ENCODE measurements at regions not wholly inside any gene's neighbourhood (a gene's known extent, or its start where the extent isn't known, plus 50 kb on each side); places are given as distances from the start of the nearest gene placed in this dataset.

GRCh38 chr11:104584823-104585222, 313.4 kb downstream of the CASP12 start:
- no peak overlapping the region for H3K9ac ChIP-seq (ENCODE audit: control insufficient read depth, extremely low read depth, insufficient read depth, low read length)

GRCh38 chr11:104583857-104584256, 314.4 kb downstream of the CASP12 start:
- no peak for FAIRE-seq
- Histone ChIP-seq H3K9me3 (ENCODE audit: control insufficient read depth, low read depth, low read length) (no peaks in the 10 kb centered on the region), H2AFZ (ENCODE audit: control insufficient read depth, low read length) (no peak overlapping the region), H3K27me3 (ENCODE audit: control insufficient read depth, extremely low read depth, insufficient read depth, low read length) (no peaks in the 10 kb centered on the region), H3K4me2 (ENCODE audit: control insufficient read depth, extremely low read depth, insufficient read depth, low read depth, low read length) (no peak overlapping the region), H3K9me1 (ENCODE audit: control insufficient read depth, extremely low read depth, insufficient read depth, low read length) (no peaks in the 10 kb centered on the region), H3K36me3 (ENCODE audit: control insufficient read depth in 2 of 2, extremely low read depth in 1 of 2, insufficient read depth in 2 of 2, low read length in 2 of 2) (no peaks in the 10 kb centered on the region), H3K27ac (ENCODE audit: control insufficient read depth, insufficient read depth, low read length) (no peak overlapping the region), H3K4me1 (ENCODE audit: control insufficient read depth, extremely low read depth, insufficient read depth, low read length) (no peaks in the 10 kb centered on the region), H3K4me3 (ENCODE audit: control insufficient read depth in 2 of 3, extremely low read depth in 1 of 3, insufficient read depth in 2 of 3, low read depth in 1 of 3, low read length in 3 of 3) (no peak overlapping the region), H3K9ac (ENCODE audit: control insufficient read depth, extremely low read depth, insufficient read depth, low read length) (no peak overlapping the region), H3K79me2 (ENCODE audit: control insufficient read depth, insufficient read depth, low read length) (no peaks in the 10 kb centered on the region), H4K20me1 (ENCODE audit: control insufficient read depth, extremely low read depth, insufficient read depth, low read length) (no peaks in the 10 kb centered on the region)
- DNase-seq (ENCODE audit: low read depth, low spot score): no peak
- dilution Hi-C loops (cut with MboI; ENCODE audit: extremely low pct_ligation_motif_present, low sequenced_read_pairs): no loop called here
- no peak for TF ChIP-seq CTCF (optimal IDR thresholded peaks at IDR 0.05 in 1 of 3, IDR thresholded peaks at IDR 0.05 in 1 of 3, conservative IDR thresholded peaks at IDR 0.05 in 1 of 3; ENCODE audit: extremely low read depth in 1 of 3, insufficient read depth in 2 of 3, low read length in 3 of 3)
- TF ChIP-seq EZH2 (IDR thresholded peaks at IDR 0.05; ENCODE audit: low read length): no peak

More at GRCh38 chr11:104584823-104585222, 313.4 kb downstream of the CASP12 start:
- no peak overlapping the region for H3K4me2 ChIP-seq (ENCODE audit: control insufficient read depth, extremely low read depth, insufficient read depth, low read depth, low read length)
- H3K36me3 ChIP-seq (ENCODE audit: control insufficient read depth in 2 of 2, extremely low read depth in 1 of 2, insufficient read depth in 2 of 2, low read length in 2 of 2): no peaks in the 10 kb centered on the region
- H3K4me1 ChIP-seq (ENCODE audit: control insufficient read depth, extremely low read depth, insufficient read depth, low read length): no peaks in the 10 kb centered on the region
- DNase-seq (ENCODE audit: low read depth, low spot score): no peak
- H3K27ac ChIP-seq (ENCODE audit: control insufficient read depth, insufficient read depth, low read length): no peak overlapping the region
- FAIRE-seq: no peak
- H4K20me1 ChIP-seq (ENCODE audit: control insufficient read depth, extremely low read depth, insufficient read depth, low read length): no peaks in the 10 kb centered on the region
- no peaks in the 10 kb centered on the region for H3K9me3 ChIP-seq (ENCODE audit: control insufficient read depth, low read depth, low read length)
- dilution Hi-C loops (cut with MboI; ENCODE audit: extremely low pct_ligation_motif_present, low sequenced_read_pairs): no loop called here
- no peaks in the 10 kb centered on the region for H3K79me2 ChIP-seq (ENCODE audit: control insufficient read depth, insufficient read depth, low read length)
- TF ChIP-seq EZH2 (IDR thresholded peaks at IDR 0.05; ENCODE audit: low read length): no peak
- TF ChIP-seq CTCF (optimal IDR thresholded peaks at IDR 0.05 in 1 of 3, IDR thresholded peaks at IDR 0.05 in 1 of 3, conservative IDR thresholded peaks at IDR 0.05 in 1 of 3; ENCODE audit: extremely low read depth in 1 of 3, insufficient read depth in 2 of 3, low read length in 3 of 3): no peak
- H3K4me3 ChIP-seq (ENCODE audit: control insufficient read depth in 2 of 3, extremely low read depth in 1 of 3, insufficient read depth in 2 of 3, low read depth in 1 of 3, low read length in 3 of 3): no peak overlapping the region
- H2AFZ ChIP-seq (ENCODE audit: control insufficient read depth, low read length): no peak overlapping the region
- no peaks in the 10 kb centered on the region for H3K9me1 ChIP-seq (ENCODE audit: control insufficient read depth, extremely low read depth, insufficient read depth, low read length)
- no peaks in the 10 kb centered on the region for H3K27me3 ChIP-seq (ENCODE audit: control insufficient read depth, extremely low read depth, insufficient read depth, low read length)
